ENCODE measurements at regions not wholly inside any gene's neighbourhood (a gene's known extent, or its start where the extent isn't known, plus 50 kb on each side); places are given as distances from the start of the nearest gene placed in this dataset.

DNA sequence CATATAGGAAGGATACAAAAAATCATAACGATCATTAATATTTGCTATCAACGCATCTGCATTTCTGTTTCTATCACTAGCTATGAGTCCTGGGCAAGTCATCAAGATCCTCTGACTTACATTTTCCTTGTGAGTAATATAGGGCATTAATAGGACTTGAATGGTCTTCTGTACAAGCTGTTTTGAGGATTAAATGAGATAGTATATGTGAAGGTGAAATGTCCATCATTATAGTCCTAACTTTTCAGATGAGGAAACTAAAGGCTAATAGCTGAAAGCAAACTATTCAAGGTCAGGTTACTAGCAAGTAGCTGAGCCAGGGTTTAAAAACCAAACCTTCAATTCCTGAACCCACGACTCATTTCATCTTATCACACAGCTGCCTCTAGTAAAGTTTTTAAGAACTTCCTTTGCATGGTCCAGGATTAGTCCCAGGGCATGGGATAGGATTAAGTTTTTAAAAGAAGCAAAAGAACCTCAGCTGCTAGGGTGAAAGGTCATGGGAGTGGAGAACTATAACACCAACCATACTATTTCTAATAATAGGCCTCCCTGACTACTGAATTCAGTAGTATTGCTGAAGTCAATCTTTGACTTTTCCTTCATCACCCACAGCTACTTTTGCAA, 101.4 kb upstream of the ADAMTS20 start:
- no peak overlapping the region for H3K27ac ChIP-seq (ENCODE audit: low read depth, low read length)
- no peaks in the 10 kb centered on the region for H4K20me1 ChIP-seq (ENCODE audit: insufficient read depth)
- no peak overlapping the region for H3K9ac ChIP-seq (ENCODE audit: low read length)
- ATAC-seq (no peak), DNase-seq (ENCODE audit: low read depth, low spot score) (no peak)
- no peak overlapping the region for H2AFZ ChIP-seq (ENCODE audit: low read depth, low read length, poor library complexity, severe bottlenecking)
- H3K4me2 ChIP-seq (ENCODE audit: low read length), result no peak overlapping the region
- no peaks in the 10 kb centered on the region for H3K36me3 ChIP-seq (ENCODE audit: control insufficient read depth in 1 of 2, insufficient read depth in 2 of 2, low read length in 2 of 2)
- BruUV-seq (replicated peaks), result no TSS peak
- no peaks in the 10 kb centered on the region for H3K79me2 ChIP-seq (ENCODE audit: insufficient read depth, low read length)
- H3K4me3 ChIP-seq (replicated peaks in 1 of 2; ENCODE audit: low read depth in 1 of 2, low read length in 2 of 2), result no peak overlapping the region
- ChIA-PET RAD21 (ENCODE audit: low non-redundant PET in 1 of 2, low total read pairs in 2 of 2, uncharacterized antibody in 2 of 2, unreplicated experiment in 2 of 2) (no interaction called here), CTCF (no interaction called here), POLR2A (no interaction called here)
- no peaks in the 10 kb centered on the region for H3K9me2 ChIP-seq (ENCODE audit: insufficient read depth)
- TF ChIP-seq CBX3 (IDR thresholded peaks at IDR 0.05; ENCODE audit: low read depth) (no peak), POLR2A (IDR thresholded peaks at IDR 0.05; ENCODE audit: borderline replicate concordance, extremely low read depth, insufficient read depth, insufficient read length) (no peak), RAD21 (IDR thresholded peaks at IDR 0.05; ENCODE audit: low read depth) (no peak)
- TF ChIP-seq, protein P1, sequence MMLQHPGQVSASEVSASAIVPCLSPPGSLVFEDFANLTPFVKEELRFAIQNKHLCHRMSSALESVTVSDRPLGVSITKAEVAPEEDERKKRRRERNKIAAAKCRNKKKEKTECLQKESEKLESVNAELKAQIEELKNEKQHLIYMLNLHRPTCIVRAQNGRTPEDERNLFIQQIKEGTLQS (IDR thresholded peaks at IDR 0.05), result no peak
- TF ChIP-seq, protein P2, sequence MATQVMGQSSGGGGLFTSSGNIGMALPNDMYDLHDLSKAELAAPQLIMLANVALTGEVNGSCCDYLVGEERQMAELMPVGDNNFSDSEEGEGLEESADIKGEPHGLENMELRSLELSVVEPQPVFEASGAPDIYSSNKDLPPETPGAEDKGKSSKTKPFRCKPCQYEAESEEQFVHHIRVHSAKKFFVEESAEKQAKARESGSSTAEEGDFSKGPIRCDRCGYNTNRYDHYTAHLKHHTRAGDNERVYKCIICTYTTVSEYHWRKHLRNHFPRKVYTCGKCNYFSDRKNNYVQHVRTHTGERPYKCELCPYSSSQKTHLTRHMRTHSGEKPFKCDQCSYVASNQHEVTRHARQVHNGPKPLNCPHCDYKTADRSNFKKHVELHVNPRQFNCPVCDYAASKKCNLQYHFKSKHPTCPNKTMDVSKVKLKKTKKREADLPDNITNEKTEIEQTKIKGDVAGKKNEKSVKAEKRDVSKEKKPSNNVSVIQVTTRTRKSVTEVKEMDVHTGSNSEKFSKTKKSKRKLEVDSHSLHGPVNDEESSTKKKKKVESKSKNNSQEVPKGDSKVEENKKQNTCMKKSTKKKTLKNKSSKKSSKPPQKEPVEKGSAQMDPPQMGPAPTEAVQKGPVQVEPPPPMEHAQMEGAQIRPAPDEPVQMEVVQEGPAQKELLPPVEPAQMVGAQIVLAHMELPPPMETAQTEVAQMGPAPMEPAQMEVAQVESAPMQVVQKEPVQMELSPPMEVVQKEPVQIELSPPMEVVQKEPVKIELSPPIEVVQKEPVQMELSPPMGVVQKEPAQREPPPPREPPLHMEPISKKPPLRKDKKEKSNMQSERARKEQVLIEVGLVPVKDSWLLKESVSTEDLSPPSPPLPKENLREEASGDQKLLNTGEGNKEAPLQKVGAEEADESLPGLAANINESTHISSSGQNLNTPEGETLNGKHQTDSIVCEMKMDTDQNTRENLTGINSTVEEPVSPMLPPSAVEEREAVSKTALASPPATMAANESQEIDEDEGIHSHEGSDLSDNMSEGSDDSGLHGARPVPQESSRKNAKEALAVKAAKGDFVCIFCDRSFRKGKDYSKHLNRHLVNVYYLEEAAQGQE (IDR thresholded peaks at IDR 0.05; ENCODE audit: low read depth), result no peak
- H3K27me3 ChIP-seq (ENCODE audit: insufficient read depth, low read length), result no peaks in the 10 kb centered on the region
- H3K4me1 ChIP-seq (ENCODE audit: control insufficient read depth in 1 of 2, insufficient read depth in 2 of 2, low read length in 2 of 2), result peaks cover 0 to 5% of the 10 kb centered on the region in 2 experiments; a peak in 1 of 4 replicates
- intact Hi-C loops (cut with micrococcal nuclease), result no loop called here
- no peaks in the 10 kb centered on the region for H3K9me3 ChIP-seq (ENCODE audit: control insufficient read depth in 1 of 2, insufficient read depth in 1 of 2, low read depth in 1 of 2, low read length in 2 of 2)

DNA sequence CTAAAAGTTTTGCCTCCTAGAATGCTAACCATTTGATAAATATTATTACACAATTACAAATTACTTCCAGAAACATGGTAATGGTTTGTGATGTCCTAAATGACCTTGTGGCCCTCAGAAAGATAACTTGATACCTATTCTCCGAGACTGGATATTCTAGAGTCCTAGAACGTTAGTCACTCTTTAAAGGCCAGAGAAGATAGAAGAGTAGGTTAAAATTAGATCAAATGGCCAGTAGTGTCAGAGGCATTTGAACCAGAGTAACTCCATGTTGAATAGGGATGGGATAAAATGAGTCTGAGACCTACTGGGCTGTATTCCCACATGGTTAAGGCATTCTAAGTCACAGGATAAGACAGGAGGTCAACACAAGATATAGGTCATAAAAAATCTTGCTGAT, 96.6 kb upstream of the ADAMTS20 start:
- Histone ChIP-seq H4K20me1 (ENCODE audit: insufficient read depth) (no peaks in the 10 kb centered on the region), H2AFZ (ENCODE audit: low read depth, low read length, poor library complexity, severe bottlenecking) (no peak overlapping the region), H3K36me3 (ENCODE audit: control insufficient read depth in 1 of 2, insufficient read depth in 2 of 2, low read length in 2 of 2) (no peaks in the 10 kb centered on the region), H3K9me3 (ENCODE audit: control insufficient read depth in 1 of 2, insufficient read depth in 1 of 2, low read depth in 1 of 2, low read length in 2 of 2) (no peaks in the 10 kb centered on the region), H3K9me2 (ENCODE audit: insufficient read depth) (no peaks in the 10 kb centered on the region; the same call in 1 of the 2 replicates), H3K9ac (ENCODE audit: low read length) (no peak overlapping the region), H3K27me3 (ENCODE audit: insufficient read depth, low read length) (no peaks in the 10 kb centered on the region), H3K79me2 (ENCODE audit: insufficient read depth, low read length) (no peaks in the 10 kb centered on the region), H3K4me2 (ENCODE audit: low read length) (no peak overlapping the region), H3K4me3 (replicated peaks in 1 of 2; ENCODE audit: low read depth in 1 of 2, low read length in 2 of 2) (no peak overlapping the region), H3K4me1 (ENCODE audit: control insufficient read depth in 1 of 2, insufficient read depth in 2 of 2, low read length in 2 of 2) (no peaks in the 10 kb centered on the region), H3K27ac (ENCODE audit: low read depth, low read length) (no peak overlapping the region)
- no TSS peak for BruUV-seq (replicated peaks)
- ChIA-PET CTCF (no interaction called here), RAD21 (ENCODE audit: low non-redundant PET in 1 of 2, low total read pairs in 2 of 2, uncharacterized antibody in 2 of 2, unreplicated experiment in 2 of 2) (no interaction called here), POLR2A (no interaction called here)
- no peak for TF ChIP-seq CEBPB (IDR thresholded peaks at IDR 0.05; ENCODE audit: low read depth)
- TF ChIP-seq, protein P3, sequence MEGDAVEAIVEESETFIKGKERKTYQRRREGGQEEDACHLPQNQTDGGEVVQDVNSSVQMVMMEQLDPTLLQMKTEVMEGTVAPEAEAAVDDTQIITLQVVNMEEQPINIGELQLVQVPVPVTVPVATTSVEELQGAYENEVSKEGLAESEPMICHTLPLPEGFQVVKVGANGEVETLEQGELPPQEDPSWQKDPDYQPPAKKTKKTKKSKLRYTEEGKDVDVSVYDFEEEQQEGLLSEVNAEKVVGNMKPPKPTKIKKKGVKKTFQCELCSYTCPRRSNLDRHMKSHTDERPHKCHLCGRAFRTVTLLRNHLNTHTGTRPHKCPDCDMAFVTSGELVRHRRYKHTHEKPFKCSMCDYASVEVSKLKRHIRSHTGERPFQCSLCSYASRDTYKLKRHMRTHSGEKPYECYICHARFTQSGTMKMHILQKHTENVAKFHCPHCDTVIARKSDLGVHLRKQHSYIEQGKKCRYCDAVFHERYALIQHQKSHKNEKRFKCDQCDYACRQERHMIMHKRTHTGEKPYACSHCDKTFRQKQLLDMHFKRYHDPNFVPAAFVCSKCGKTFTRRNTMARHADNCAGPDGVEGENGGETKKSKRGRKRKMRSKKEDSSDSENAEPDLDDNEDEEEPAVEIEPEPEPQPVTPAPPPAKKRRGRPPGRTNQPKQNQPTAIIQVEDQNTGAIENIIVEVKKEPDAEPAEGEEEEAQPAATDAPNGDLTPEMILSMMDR (IDR thresholded peaks at IDR 0.05 in 2 of 3, conservative IDR thresholded peaks at IDR 0.05 in 1 of 3; ENCODE audit: borderline replicate concordance in 1 of 3, insufficient read depth in 1 of 3, low read depth in 2 of 3, low read length in 2 of 3), result no peak
- no peak for TF ChIP-seq SIN3A (IDR thresholded peaks at IDR 0.05; ENCODE audit: low read depth)
- TF ChIP-seq MAX (IDR thresholded peaks at IDR 0.05), result no peak
- TF ChIP-seq CBX3 (IDR thresholded peaks at IDR 0.05; ENCODE audit: low read depth), result no peak
- TF ChIP-seq SRF (IDR thresholded peaks at IDR 0.05; ENCODE audit: low read depth), result no peak
- no peak for TF ChIP-seq EZH2 (IDR thresholded peaks at IDR 0.05)
- TF ChIP-seq POLR2A (IDR thresholded peaks at IDR 0.05; ENCODE audit: borderline replicate concordance, extremely low read depth, insufficient read depth, insufficient read length), result no peak
- intact Hi-C loops (cut with micrococcal nuclease), result no loop called here
- ATAC-seq (no peak), DNase-seq (ENCODE audit: low read depth, low spot score) (no peak)

All from HCT116 (cell line).